ENCODE measurements at regions not wholly inside any gene's neighbourhood (a gene's known extent, or its start where the extent isn't known, plus 50 kb on each side); places are given as distances from the start of the nearest gene placed in this dataset.

DNA sequence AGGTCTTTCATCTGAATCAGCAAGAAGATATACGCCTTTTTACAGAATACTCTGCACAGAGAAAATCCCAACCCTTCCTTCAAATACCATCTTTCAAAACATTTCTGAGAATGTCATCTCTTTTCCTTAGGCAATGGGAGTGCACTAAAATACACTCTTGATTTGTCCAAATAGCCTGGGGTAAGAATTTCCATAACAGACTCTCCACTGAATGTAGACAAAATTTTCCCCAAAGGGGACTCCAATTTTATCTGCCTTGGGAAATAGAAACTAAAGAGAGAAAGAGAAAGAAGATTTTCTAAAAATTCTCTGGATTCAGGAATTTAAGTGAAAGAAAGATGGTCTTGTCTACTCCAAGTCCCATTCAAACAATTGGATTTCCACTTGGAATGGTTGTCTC, 394.5 kb upstream of the CHAC2 start:
- TF ChIP-seq, protein P1, sequence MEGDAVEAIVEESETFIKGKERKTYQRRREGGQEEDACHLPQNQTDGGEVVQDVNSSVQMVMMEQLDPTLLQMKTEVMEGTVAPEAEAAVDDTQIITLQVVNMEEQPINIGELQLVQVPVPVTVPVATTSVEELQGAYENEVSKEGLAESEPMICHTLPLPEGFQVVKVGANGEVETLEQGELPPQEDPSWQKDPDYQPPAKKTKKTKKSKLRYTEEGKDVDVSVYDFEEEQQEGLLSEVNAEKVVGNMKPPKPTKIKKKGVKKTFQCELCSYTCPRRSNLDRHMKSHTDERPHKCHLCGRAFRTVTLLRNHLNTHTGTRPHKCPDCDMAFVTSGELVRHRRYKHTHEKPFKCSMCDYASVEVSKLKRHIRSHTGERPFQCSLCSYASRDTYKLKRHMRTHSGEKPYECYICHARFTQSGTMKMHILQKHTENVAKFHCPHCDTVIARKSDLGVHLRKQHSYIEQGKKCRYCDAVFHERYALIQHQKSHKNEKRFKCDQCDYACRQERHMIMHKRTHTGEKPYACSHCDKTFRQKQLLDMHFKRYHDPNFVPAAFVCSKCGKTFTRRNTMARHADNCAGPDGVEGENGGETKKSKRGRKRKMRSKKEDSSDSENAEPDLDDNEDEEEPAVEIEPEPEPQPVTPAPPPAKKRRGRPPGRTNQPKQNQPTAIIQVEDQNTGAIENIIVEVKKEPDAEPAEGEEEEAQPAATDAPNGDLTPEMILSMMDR (IDR thresholded peaks at IDR 0.05; ENCODE audit: low read length): no peak
- no peak for TF ChIP-seq EZH2 (optimal IDR thresholded peaks at IDR 0.05; ENCODE audit: low read depth, low read length)
